ENCODE measurements at regions not wholly inside any gene's neighbourhood (a gene's known extent, or its start where the extent isn't known, plus 50 kb on each side); places are given as distances from the start of the nearest gene placed in this dataset.

DNA sequence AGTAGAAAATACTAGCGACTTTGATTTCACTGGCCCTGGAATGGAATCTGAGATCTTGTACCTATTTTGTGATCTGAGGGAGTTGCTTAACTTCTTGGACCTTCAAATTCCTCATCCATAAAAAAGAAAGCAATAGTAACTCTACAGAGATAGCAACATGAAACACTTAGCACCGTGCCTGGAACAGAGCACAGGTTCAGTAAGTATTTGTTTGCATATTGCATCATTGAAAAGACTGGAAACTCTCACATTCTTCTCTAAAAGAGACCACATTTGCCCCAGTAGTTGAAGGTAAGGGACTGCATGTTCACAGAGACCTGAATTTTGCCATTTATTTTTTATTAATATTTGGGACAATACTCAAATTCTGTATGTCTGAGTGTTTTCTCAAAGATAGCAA lies 358.1 kb downstream of the COG6 start:
- Histone ChIP-seq H3K27me3 (ENCODE audit: control insufficient read depth in 2 of 2, insufficient read depth in 2 of 2, low read length in 2 of 2) (no peaks in the 10 kb centered on the region), H4K20me1 (ENCODE audit: insufficient read depth, low read length) (no peaks in the 10 kb centered on the region), H3K27ac (ENCODE audit: low read depth in 1 of 2, low read length in 2 of 2) (no peak overlapping the region), H3K4me2 (replicated peaks; ENCODE audit: extremely low read depth, low read length, poor library complexity, severe bottlenecking) (no peak overlapping the region), H3K79me2 (ENCODE audit: insufficient read depth, low read length) (no peaks in the 10 kb centered on the region), H3K4me3 (replicated peaks in 1 of 3; ENCODE audit: low read depth in 2 of 3, low read length in 3 of 3) (no peak overlapping the region), H3K4me1 (ENCODE audit: control insufficient read depth in 1 of 2, insufficient read depth in 2 of 2, low read length in 2 of 2) (no peaks in the 10 kb centered on the region), H3K36me3 (replicated peaks in 1 of 2; ENCODE audit: control insufficient read depth in 1 of 2, insufficient read depth in 2 of 2, low read length in 2 of 2) (no peaks in the 10 kb centered on the region), H2AFZ (ENCODE audit: insufficient read depth, low read depth, low read length, poor library complexity, severe bottlenecking) (no peak overlapping the region), H3K9ac (ENCODE audit: insufficient read depth, low read length, poor library complexity, severe bottlenecking) (no peak overlapping the region), H3K9me3 (replicated peaks in 1 of 2; ENCODE audit: control insufficient read depth in 1 of 2, insufficient read depth in 1 of 2, low read length in 2 of 2) (no peaks in the 10 kb centered on the region)
- TF ChIP-seq, protein P1, sequence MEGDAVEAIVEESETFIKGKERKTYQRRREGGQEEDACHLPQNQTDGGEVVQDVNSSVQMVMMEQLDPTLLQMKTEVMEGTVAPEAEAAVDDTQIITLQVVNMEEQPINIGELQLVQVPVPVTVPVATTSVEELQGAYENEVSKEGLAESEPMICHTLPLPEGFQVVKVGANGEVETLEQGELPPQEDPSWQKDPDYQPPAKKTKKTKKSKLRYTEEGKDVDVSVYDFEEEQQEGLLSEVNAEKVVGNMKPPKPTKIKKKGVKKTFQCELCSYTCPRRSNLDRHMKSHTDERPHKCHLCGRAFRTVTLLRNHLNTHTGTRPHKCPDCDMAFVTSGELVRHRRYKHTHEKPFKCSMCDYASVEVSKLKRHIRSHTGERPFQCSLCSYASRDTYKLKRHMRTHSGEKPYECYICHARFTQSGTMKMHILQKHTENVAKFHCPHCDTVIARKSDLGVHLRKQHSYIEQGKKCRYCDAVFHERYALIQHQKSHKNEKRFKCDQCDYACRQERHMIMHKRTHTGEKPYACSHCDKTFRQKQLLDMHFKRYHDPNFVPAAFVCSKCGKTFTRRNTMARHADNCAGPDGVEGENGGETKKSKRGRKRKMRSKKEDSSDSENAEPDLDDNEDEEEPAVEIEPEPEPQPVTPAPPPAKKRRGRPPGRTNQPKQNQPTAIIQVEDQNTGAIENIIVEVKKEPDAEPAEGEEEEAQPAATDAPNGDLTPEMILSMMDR (IDR thresholded peaks at IDR 0.05), result no peak
- no peaks in the 10 kb centered on the region for H3K4me1 Mint-ChIP-seq
- intact Hi-C loops (cut with micrococcal nuclease), result no loop called here
- WGBS (ENCODE audit: insufficient coverage), result no CpG with 5 or more reads among the region's 2 CpGs
- peaks cover 0 to 8% (median 4%) of the 10 kb centered on the region in 7 donors for H3K9me3 Mint-ChIP-seq
- H3K27me3 Mint-ChIP-seq (ENCODE audit: low read depth in 3 of 3), result peaks cover 2 to 3% (median 2%) of the 10 kb centered on the region in 3 donors
- H3K4me3 Mint-ChIP-seq, result no peak overlapping the region
- no peak for DNase-seq
- H3K27ac Mint-ChIP-seq, result no peak overlapping the region
- H3K36me3 Mint-ChIP-seq, result no peaks in the 10 kb centered on the region

DNA sequence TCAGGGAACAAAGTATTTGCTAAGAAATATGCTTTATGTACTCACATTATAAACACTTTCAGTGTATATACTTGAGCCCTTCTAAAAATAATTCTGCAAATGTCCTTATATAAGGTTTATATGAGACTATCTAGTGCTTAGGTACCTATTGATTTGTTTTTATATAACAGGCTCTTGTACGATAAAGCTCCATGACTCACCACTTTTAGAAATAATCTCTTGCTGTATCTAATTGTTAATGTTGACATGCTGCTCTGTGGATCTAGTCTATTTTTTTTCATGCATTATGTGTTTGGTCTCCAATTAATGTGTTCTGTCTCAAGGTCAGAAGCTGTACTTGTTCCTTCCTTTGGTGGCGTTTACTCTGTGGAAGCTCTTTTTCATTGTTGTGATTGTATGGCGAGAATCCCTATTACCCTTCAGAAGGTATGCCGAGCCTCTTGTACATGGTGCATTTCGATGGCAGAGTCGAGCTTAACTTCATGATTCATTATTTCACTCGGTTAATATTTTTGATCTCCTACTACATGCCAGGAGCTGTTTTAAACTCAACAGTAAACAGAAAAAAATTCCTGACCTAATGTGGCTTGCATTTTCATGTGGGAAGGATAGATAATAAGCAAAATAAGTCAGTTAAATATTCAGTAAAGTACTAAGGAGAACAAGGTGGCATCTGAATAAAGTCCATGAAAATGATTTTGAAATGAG lies 361.6 kb downstream of the COG6 start:
- no peaks in the 10 kb centered on the region for H3K27me3 ChIP-seq (ENCODE audit: control insufficient read depth in 2 of 2, insufficient read depth in 2 of 2, low read length in 2 of 2)
- H4K20me1 ChIP-seq (ENCODE audit: insufficient read depth, low read length), result no peaks in the 10 kb centered on the region
- H2AFZ ChIP-seq (ENCODE audit: insufficient read depth, low read depth, low read length, poor library complexity, severe bottlenecking), result no peak overlapping the region
- no peaks in the 10 kb centered on the region for H3K4me1 ChIP-seq (ENCODE audit: control insufficient read depth in 1 of 2, insufficient read depth in 2 of 2, low read length in 2 of 2)
- intact Hi-C loops (cut with micrococcal nuclease), result no loop called here
- TF ChIP-seq, protein P1 (IDR thresholded peaks at IDR 0.05), result no peak
- peaks cover 0 to 4% (median 2%) of the 10 kb centered on the region in 7 donors for H3K9me3 Mint-ChIP-seq
- no peak overlapping the region for H3K27ac Mint-ChIP-seq
- H3K79me2 ChIP-seq (ENCODE audit: insufficient read depth, low read length), result no peaks in the 10 kb centered on the region
- no peaks in the 10 kb centered on the region for H3K36me3 ChIP-seq (replicated peaks in 1 of 2; ENCODE audit: control insufficient read depth in 1 of 2, insufficient read depth in 2 of 2, low read length in 2 of 2)
- H3K27ac ChIP-seq (ENCODE audit: low read depth in 1 of 2, low read length in 2 of 2), result no peak overlapping the region
- H3K4me1 Mint-ChIP-seq, result no peaks in the 10 kb centered on the region
- H3K4me3 ChIP-seq (replicated peaks in 1 of 3; ENCODE audit: low read depth in 2 of 3, low read length in 3 of 3), result no peak overlapping the region
- WGBS (ENCODE audit: insufficient coverage), result no CpG with 5 or more reads among the region's 7 CpGs
- H3K36me3 Mint-ChIP-seq, result no peaks in the 10 kb centered on the region
- DNase-seq, result no peak
- H3K4me2 ChIP-seq (replicated peaks; ENCODE audit: extremely low read depth, low read length, poor library complexity, severe bottlenecking), result no peak overlapping the region
- peaks cover 2 to 3% (median 2%) of the 10 kb centered on the region in 3 donors for H3K27me3 Mint-ChIP-seq (ENCODE audit: low read depth in 3 of 3)
- H3K9ac ChIP-seq (ENCODE audit: insufficient read depth, low read length, poor library complexity, severe bottlenecking), result no peak overlapping the region
- no peak overlapping the region for H3K4me3 Mint-ChIP-seq
- no peaks in the 10 kb centered on the region for H3K9me3 ChIP-seq (replicated peaks in 1 of 2; ENCODE audit: control insufficient read depth in 1 of 2, insufficient read depth in 1 of 2, low read length in 2 of 2)
